GM10266 (cell line): ENCODE measurements at regions not wholly inside any gene's neighbourhood (a gene's known extent, or its start where the extent isn't known, plus 50 kb on each side); places are given as distances from the start of the nearest gene placed in this dataset.

Experiments used
- DNase-seq: peaks from one replicate; pipeline ENCODE4 v3.0.0; 2012; ENCODE audit errors: extremely low spot score
- CTCF ChIP-seq: IDR thresholded peaks from 2 replicates; pipeline ENCODE4 v1.5.1; 2012; ENCODE audit warnings: mild to moderate bottlenecking, low read depth; ENCODE audit not compliant: control insufficient read depth, insufficient read depth; ENCODE audit errors: missing control alignments

GRCh38 chr2:84292545-84292944 lies 166.5 kb downstream of the SUCLG1 start:
- DNase-seq, result no peak
- no peak for TF ChIP-seq CTCF

DNA sequence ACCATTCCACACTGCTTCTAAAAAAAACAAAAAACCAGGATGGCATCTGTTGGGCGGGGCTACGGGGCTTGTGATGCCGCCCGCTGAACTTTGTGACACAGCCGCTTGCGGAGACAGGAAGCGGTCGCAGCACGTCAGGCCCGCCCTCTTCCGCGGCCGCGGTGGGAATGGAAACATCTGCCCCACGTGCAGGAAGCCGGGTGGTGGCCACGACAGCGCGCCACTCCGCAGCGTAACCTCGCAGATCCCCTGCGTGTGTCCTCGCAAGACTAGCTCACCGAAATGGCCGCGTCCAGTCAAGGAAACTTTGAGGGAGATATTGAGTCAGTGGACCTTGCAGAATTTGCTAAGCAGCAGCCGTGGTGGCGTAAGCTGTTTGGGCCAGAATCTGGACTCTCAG lies 168.5 kb downstream of the SUCLG1 start:
- TF ChIP-seq CTCF, result no peak
- no peak for DNase-seq

DNA sequence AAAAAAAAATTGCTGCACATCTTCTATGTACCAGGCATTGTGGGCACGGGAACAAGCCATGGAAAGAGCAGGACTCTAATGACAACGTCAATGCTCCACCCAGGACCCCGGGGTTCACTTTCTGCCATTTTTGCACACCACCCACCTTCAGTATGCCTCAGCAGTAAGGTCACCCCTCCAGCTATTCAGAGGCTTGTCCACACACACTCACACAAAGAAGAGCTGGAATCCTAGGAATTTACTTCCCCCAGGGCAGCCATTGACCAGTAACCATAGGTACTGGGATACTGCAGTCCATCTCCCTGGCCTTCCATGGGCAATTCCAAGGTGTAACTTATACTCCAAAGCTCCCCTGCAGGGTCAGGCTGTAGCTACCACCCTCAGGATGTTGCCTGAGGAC lies 170.8 kb downstream of the SUCLG1 start:
- no peak for TF ChIP-seq CTCF
- no peak for DNase-seq

DNA sequence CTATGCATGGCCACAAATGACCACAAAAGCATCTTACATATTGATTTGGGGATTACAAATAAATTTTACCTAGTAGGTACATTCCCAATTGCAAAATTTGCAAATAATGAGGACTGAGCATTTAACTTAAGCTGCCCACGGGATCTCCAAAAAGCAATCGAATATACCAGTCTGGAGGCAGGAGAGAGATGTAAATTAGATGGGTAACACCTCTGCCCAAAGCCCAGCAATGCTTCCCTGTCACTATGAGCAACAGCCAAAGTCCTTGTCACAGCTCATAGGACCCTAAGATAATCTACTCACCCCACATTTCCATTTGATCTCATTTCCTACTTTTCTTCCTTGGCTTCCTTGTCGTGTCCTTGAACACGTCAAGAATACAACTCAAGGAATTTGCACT lies 172.2 kb downstream of the SUCLG1 start:
- DNase-seq, result no peak

GRCh38 chr2:84285056-84285747 lies 173.9 kb downstream of the SUCLG1 start:
- no peak for DNase-seq
- TF ChIP-seq CTCF, result no peak

More for the DNA sequence above, 172.2 kb downstream of the SUCLG1 start:
- TF ChIP-seq CTCF, result no peak

- DNase-seq, result no peak
- TF ChIP-seq CTCF, result no peak
Observed at GRCh38 chr2:84283506-84283905, 175.6 kb downstream of the SUCLG1 start.

DNA sequence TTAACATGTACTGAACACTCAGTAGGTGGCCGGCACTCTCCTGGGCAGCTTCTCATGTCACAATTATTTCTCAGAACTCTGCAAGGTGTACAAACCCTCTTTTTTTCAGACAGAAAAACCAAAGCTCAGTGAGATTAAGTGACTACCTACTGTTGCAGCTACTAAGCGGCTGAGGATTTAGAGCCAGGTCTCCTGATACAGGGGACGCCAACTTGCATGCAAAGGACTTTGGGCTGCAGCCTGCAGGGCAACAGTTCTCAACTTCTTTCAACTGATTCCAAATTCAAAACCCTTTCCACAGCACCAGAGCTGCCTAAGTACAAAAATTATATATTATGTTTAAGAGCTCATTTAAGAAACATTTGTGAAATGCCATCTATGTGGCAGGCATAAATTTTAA lies 177.6 kb downstream of the SUCLG1 start:
- no peak for TF ChIP-seq CTCF
- DNase-seq, result no peak
